ENCODE measurements at regions not wholly inside any gene's neighbourhood (a gene's known extent, or its start where the extent isn't known, plus 50 kb on each side); places are given as distances from the start of the nearest gene placed in this dataset.

DNA sequence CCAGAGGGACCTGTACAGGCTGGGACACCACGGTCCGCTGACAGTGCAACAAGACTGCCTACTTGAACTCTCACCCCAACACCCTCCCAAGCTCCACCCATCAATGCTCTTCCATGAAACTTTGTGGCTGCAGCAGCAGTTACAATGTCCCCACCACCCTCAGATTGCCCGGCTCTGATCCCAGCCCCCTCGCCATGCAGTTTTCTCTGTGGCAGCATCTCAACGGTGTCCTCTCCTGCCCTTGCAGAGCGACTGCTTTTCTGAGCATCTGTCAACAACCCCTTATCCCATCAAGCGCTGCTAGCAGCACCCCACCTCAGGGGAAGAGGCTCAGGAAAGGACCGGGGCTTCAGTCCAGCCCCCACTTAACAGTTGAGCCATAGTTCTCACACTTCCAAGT lies 137.1 kb upstream of the NDUFV2 start:
- dilution Hi-C loops (cut with MboI; ENCODE audit: extremely low pct_ligation_motif_present, low sequenced_read_pairs), result no loop called here
- Histone ChIP-seq H3K27ac (ENCODE audit: insufficient read depth, low read depth, low read length) (no peak overlapping the region), H2AFZ (ENCODE audit: low read depth, low read length) (no peak overlapping the region), H3K9me1 (replicated peaks; ENCODE audit: control insufficient read depth, extremely low read depth, insufficient read depth, low read length) (no peaks in the 10 kb centered on the region), H3K4me2 (ENCODE audit: insufficient read depth, low read length) (no peak overlapping the region), H3K9me3 (replicated peaks; ENCODE audit: control insufficient read depth, insufficient read depth, low read length) (no peaks in the 10 kb centered on the region), H3K79me2 (ENCODE audit: control insufficient read depth, insufficient read depth, low read length) (no peaks in the 10 kb centered on the region), H3K4me1 (ENCODE audit: control insufficient read depth, extremely low read depth, insufficient read depth, low read length) (no peaks in the 10 kb centered on the region), H3K4me3 (replicated peaks in 1 of 3; ENCODE audit: insufficient read depth in 1 of 3, low read depth in 1 of 3, low read length in 3 of 3) (no peak overlapping the region), H3K9ac (replicated peaks; ENCODE audit: extremely low read depth, insufficient read depth, low read length) (no peak overlapping the region), H3K36me3 (ENCODE audit: control insufficient read depth in 2 of 2, extremely low read depth in 1 of 2, insufficient read depth in 2 of 2, low read length in 2 of 2) (no peaks in the 10 kb centered on the region), H4K20me1 (replicated peaks; ENCODE audit: control insufficient read depth, extremely low read depth, insufficient read depth, low read length) (no peaks in the 10 kb centered on the region), H3K27me3 (ENCODE audit: control insufficient read depth in 2 of 2, insufficient read depth in 2 of 2, low read length in 2 of 2) (peaks cover 3 to 5% of the 10 kb centered on the region in 2 experiments)
- intact Hi-C loops (cut with micrococcal nuclease), result no loop called here
- TF ChIP-seq, protein P1, sequence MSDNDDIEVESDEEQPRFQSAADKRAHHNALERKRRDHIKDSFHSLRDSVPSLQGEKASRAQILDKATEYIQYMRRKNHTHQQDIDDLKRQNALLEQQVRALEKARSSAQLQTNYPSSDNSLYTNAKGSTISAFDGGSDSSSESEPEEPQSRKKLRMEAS (IDR thresholded peaks at IDR 0.05; ENCODE audit: insufficient read depth, insufficient read length), result no peak
- no peak for TF ChIP-seq GATA2 (IDR thresholded peaks at IDR 0.05; ENCODE audit: insufficient read depth, insufficient read length, low read depth, low read length)
- TF ChIP-seq JUN (IDR thresholded peaks at IDR 0.05; ENCODE audit: borderline replicate concordance, insufficient read depth, insufficient read length, low read depth), result no peak
- TF ChIP-seq MYC (IDR thresholded peaks at IDR 0.05; ENCODE audit: low read depth, low read length), result no peak
- TF ChIP-seq, protein P2, sequence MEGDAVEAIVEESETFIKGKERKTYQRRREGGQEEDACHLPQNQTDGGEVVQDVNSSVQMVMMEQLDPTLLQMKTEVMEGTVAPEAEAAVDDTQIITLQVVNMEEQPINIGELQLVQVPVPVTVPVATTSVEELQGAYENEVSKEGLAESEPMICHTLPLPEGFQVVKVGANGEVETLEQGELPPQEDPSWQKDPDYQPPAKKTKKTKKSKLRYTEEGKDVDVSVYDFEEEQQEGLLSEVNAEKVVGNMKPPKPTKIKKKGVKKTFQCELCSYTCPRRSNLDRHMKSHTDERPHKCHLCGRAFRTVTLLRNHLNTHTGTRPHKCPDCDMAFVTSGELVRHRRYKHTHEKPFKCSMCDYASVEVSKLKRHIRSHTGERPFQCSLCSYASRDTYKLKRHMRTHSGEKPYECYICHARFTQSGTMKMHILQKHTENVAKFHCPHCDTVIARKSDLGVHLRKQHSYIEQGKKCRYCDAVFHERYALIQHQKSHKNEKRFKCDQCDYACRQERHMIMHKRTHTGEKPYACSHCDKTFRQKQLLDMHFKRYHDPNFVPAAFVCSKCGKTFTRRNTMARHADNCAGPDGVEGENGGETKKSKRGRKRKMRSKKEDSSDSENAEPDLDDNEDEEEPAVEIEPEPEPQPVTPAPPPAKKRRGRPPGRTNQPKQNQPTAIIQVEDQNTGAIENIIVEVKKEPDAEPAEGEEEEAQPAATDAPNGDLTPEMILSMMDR (IDR thresholded peaks at IDR 0.05; ENCODE audit: extremely low read depth in 1 of 2, insufficient read depth in 1 of 2, low read depth in 1 of 2, low read length in 2 of 2), result no peak
- no peak for TF ChIP-seq FOS (IDR thresholded peaks at IDR 0.05; ENCODE audit: borderline replicate concordance, insufficient read depth, low read length)
- no peak for TF ChIP-seq EZH2 (IDR thresholded peaks at IDR 0.05; ENCODE audit: borderline replicate concordance, low read depth, low read length, severe bottlenecking)
- TF ChIP-seq POLR2AphosphoS5 (IDR thresholded peaks at IDR 0.05; ENCODE audit: insufficient read depth, low read depth, low read length), result no peak
- TF ChIP-seq POLR2A (IDR thresholded peaks at IDR 0.05; ENCODE audit: low read depth, low read length), result no peak
- ChIA-PET POLR2A (no interaction called here), CTCF (no interaction called here)
- DNase-seq (ENCODE audit: low read depth, low spot score), result no peak
- no peak for FAIRE-seq
- no TSS peak for BruUV-seq (replicated peaks)
